GM12878 (cell line): ENCODE measurements at regions not wholly inside any gene's neighbourhood (a gene's known extent, or its start where the extent isn't known, plus 50 kb on each side); places are given as distances from the start of the nearest gene placed in this dataset.

Source experiments
- ATAC-seq: fragments of 200-7000 bp; cut with Tn5 transposase; 3 replicates; pipeline ENCODE4 v1.9.1; 2020; ENCODE audit warnings: mild to moderate bottlenecking, moderate library complexity
- BruUV-seq: library from RNA; stranded (reverse); fragments of 400-500 nt; replicated peaks from 2 replicates; lab custom pipeline; 2021; lab: Mats Ljungman, UMichigan
- CTCF ChIA-PET: fragments of 300-600 bp; sonication (Branson Sonifier 250); formaldehyde crosslinking; extraction: SDS; loops from one replicate; lab custom pipeline; 2021; ENCODE audit warnings: inconsistent platforms; lab: Yijun Ruan, JAX
- POLR2A ChIA-PET: fragments of 350-600 bp; formaldehyde crosslinking; extraction: SDS; loops from one replicate; lab custom pipeline; 2021; ENCODE audit warnings: inconsistent platforms; lab: Charles Lee
- RAD21 ChIA-PET: fragments of 300-600 bp; sonication (Branson Sonifier 250); formaldehyde crosslinking; loops from one replicate; lab custom pipeline; 2023; ENCODE audit warnings: antibody characterized with exemption; ENCODE audit not compliant: unreplicated experiment; lab: Charles Lee
- SMC1A ChIA-PET: fragments of 300-600 bp; sonication (Branson Sonifier 250); formaldehyde crosslinking; loops from one replicate; lab custom pipeline; 2023; ENCODE audit not compliant: unreplicated experiment, uncharacterized antibody; lab: Charles Lee
- DNase-seq: peaks from one replicate; pipeline ENCODE4 v3.0.0-alpha.2; 2011; ENCODE audit warnings: low read depth, low spot score
- FAIRE-seq: peaks from 3 replicates; lab custom pipeline; 2011; peaks lifted over from hg19 to GRCh38; lab: Jason Lieb, UNC
- H2AFZ ChIP-seq: 2 replicates; pipeline ENCODE4 v1.6.0; 2011; ENCODE audit warnings: low read depth, low read length, control low read depth; ENCODE audit not compliant: control insufficient read depth
- H3K27ac ChIP-seq: 2 replicates; pipeline ENCODE4 v1.5.1; 2011; ENCODE audit warnings: control low read depth; ENCODE audit not compliant: control insufficient read depth, insufficient read depth
- H3K27me3 ChIP-seq, 2 experiments: replicated peaks in 1 of 2; 2 replicates each; pipeline versions ENCODE4 v1.6.0 to v1.6.1; 2011; ENCODE audit warnings: low read length in 1 of 2; ENCODE audit not compliant: control insufficient read depth in 2 of 2, insufficient read depth in 2 of 2
- H3K36me3 ChIP-seq, 2 experiments: 2 replicates each; pipeline ENCODE4 v1.5.1; 2011; ENCODE audit warnings: low read length in 1 of 2; ENCODE audit not compliant: control insufficient read depth in 2 of 2, insufficient read depth in 2 of 2
- H3K4me1 ChIP-seq: 2 replicates; pipeline ENCODE4 v1.6.1; 2011; ENCODE audit warnings: mild to moderate bottlenecking, low read length, moderate library complexity, mixed read lengths; ENCODE audit not compliant: control insufficient read depth, insufficient read depth
- H3K4me2 ChIP-seq: 2 replicates; pipeline ENCODE4 v1.6.0; 2011; ENCODE audit warnings: control low read depth; ENCODE audit not compliant: control insufficient read depth, insufficient read depth
- H3K4me3 ChIP-seq: fragments of 200-600 bp; sonication (generic); 2 replicates; pipeline ENCODE4 v1.5.1; 2016
- H3K79me2 ChIP-seq: 2 replicates; pipeline ENCODE4 v1.6.0; 2011; ENCODE audit warnings: low read length; ENCODE audit not compliant: control insufficient read depth, insufficient read depth
- H3K9ac ChIP-seq: 2 replicates; pipeline ENCODE4 v1.8.0; 2011; ENCODE audit warnings: low read length, control low read depth, mixed read lengths; ENCODE audit not compliant: control insufficient read depth, insufficient read depth
- H3K9me3 ChIP-seq: replicated peaks from 3 replicates; pipeline ENCODE4 v1.5.1; 2011; ENCODE audit warnings: mild to moderate bottlenecking, low read length; ENCODE audit not compliant: control insufficient read depth, insufficient read depth
- H4K20me1 ChIP-seq: 2 replicates; pipeline ENCODE4 v1.6.0; 2011; ENCODE audit not compliant: control insufficient read depth, insufficient read depth
- ATF3 ChIP-seq: IDR thresholded peaks from 2 replicates; pipeline ENCODE4 v1.6.1; 2011; ENCODE audit warnings: low read depth, mild to moderate bottlenecking, low read length, moderate library complexity, borderline replicate concordance; ENCODE audit errors: extremely low read depth
- BRCA1 ChIP-seq: IDR thresholded peaks from 2 replicates; pipeline ENCODE4 v1.6.1; 2011; ENCODE audit warnings: low read depth, low read length, improper control_type of control experiment
- CBFB ChIP-seq: IDR thresholded peaks from 2 replicates; pipeline ENCODE4 v1.6.1; 2016; ENCODE audit warnings: antibody characterized with exemption, low read depth
- MXI1 ChIP-seq: fragments of 150-350 bp; IDR thresholded peaks from 2 replicates; pipeline ENCODE4 v1.6.1; 2011; ENCODE audit warnings: low read depth, mild to moderate bottlenecking, inconsistent platforms, low read length, improper control_type of control experiment
- MYB ChIP-seq: fragments of 150-350 bp; IDR thresholded peaks from 2 replicates; pipeline ENCODE4 v1.6.1; 2014; ENCODE audit warnings: mild to moderate bottlenecking, low read depth, low read length, borderline replicate concordance
- NR2C1 ChIP-seq: fragments of 450-650 bp; IDR thresholded peaks from 2 replicates; pipeline ENCODE4 v1.6.1; 2017; ENCODE audit warnings: antibody characterized with exemption, mild to moderate bottlenecking, moderate library complexity
- PML ChIP-seq: IDR thresholded peaks from 2 replicates; pipeline ENCODE4 v1.6.1; 2012; ENCODE audit warnings: low read length, inconsistent platforms
- POLR2AphosphoS2 ChIP-seq: IDR thresholded peaks from 2 replicates; pipeline ENCODE4 v1.6.1; 2011; ENCODE audit warnings: low read depth, mild to moderate bottlenecking, low read length, improper control_type of control experiment, moderate library complexity
- SMAD1 ChIP-seq: fragments of 450-650 bp; IDR thresholded peaks from 2 replicates; pipeline ENCODE4 v1.6.1; 2018; ENCODE audit warnings: mild to moderate bottlenecking, low read depth; ENCODE audit not compliant: partially characterized antibody
- SRF ChIP-seq, 2 experiments: IDR thresholded peaks; 2 replicates each; pipeline ENCODE4 v1.6.1; 2011; ENCODE audit warnings: low read depth in 2 of 2, low read length in 2 of 2, mild to moderate bottlenecking in 1 of 2, moderate library complexity in 1 of 2
- USF1 ChIP-seq: IDR thresholded peaks from 2 replicates; pipeline ENCODE4 v1.6.1; 2011; ENCODE audit warnings: borderline replicate concordance, low read depth, mild to moderate bottlenecking, moderate library complexity, mixed read lengths, low read length; ENCODE audit not compliant: insufficient read depth; ENCODE audit errors: extremely low read length
- ZNF384 ChIP-seq: IDR thresholded peaks from 2 replicates; pipeline ENCODE4 v1.6.1; 2012; ENCODE audit warnings: low read depth, mild to moderate bottlenecking, low read length, improper control_type of control experiment, borderline replicate concordance
- WGBS: methylation state at CpG from one replicate; pipeline ENCODE4 v1.1.6; 2016; ENCODE audit warnings: low lambda C conversion rate; ENCODE audit not compliant: insufficient replicate concordance, insufficient coverage; ENCODE audit errors: missing lambda C conversion rate; 5-methylcytosine and 5-hydroxymethylcytosine counted together
- in situ Hi-C: fragments of 300-500 bp; cut with MboI; formaldehyde crosslinking; loops from 9 replicates; pipeline ENCODE4 v1.14.3; 2018; ENCODE audit warnings: mixed read lengths
- intact Hi-C: fragments of 100-400 bp; cut with micrococcal nuclease; formaldehyde crosslinking; loops from one replicate; pipeline ENCODE4 v1.14.2; 2022; ENCODE audit not compliant: unreplicated experiment

GRCh38 chr4:24637173-24637572 is 52.8 kb upstream of the DHX15 start:
- ChIA-PET POLR2A (no interaction called here), CTCF (no interaction called here), SMC1A (no interaction called here), RAD21 (no interaction called here)
- TF ChIP-seq MXI1 = no peak
- TF ChIP-seq NR2C1 = no peak
- TF ChIP-seq USF1 = no peak
- no peak for TF ChIP-seq ATF3
- no peak for TF ChIP-seq SMAD1
- TF ChIP-seq CBFB = no peak
- no peak for TF ChIP-seq SRF (IDR thresholded peaks at IDR 0.05; ENCODE audit: low read depth in 2 of 2, low read length in 2 of 2)
- TF ChIP-seq PML = no peak
- TF ChIP-seq POLR2AphosphoS2 = no peak
- TF ChIP-seq ZNF384 = no peak
- TF ChIP-seq BRCA1 = no peak
- no peak for TF ChIP-seq MYB
- in situ Hi-C loops = no loop called here
- intact Hi-C loops = no loop called here
- Histone ChIP-seq H3K9ac (no peak overlapping the region), H3K27me3 (no peaks in the 10 kb centered on the region), H2AFZ (no peak overlapping the region), H3K4me3 (no peak overlapping the region), H3K4me2 (no peak overlapping the region), H3K36me3 (no peaks in the 10 kb centered on the region), H3K79me2 (no peaks in the 10 kb centered on the region), H3K27ac (no peak overlapping the region), H3K4me1 (no peaks in the 10 kb centered on the region), H3K9me3 (no peaks in the 10 kb centered on the region), H4K20me1 (no peaks in the 10 kb centered on the region)
- WGBS = 70% methylated on average over 13 of the region's 13 CpGs
- ATAC-seq = no peak
- no peak for DNase-seq
- no TSS peak for BruUV-seq
- FAIRE-seq = no peak
